Liver (tissue), 8 donors: ENCODE measurements at regions not wholly inside any gene's neighbourhood (a gene's known extent, or its start where the extent isn't known, plus 50 kb on each side); places are given as distances from the start of the nearest gene placed in this dataset.

ENCODE experiments used
- DNase-seq: peaks from one replicate; pipeline ENCODE4 v3.0.0-alpha.2; 2017; ENCODE audit warnings: low spot score
- H3K27ac ChIP-seq, 2 donors: one replicate each; pipeline ENCODE4 v1.7.0; 2013; ENCODE audit warnings: inconsistent platforms in 2 of 2, low read length in 2 of 2, control low read depth in 1 of 2, low read depth in 1 of 2, mild to moderate bottlenecking in 1 of 2
- H3K27me3 ChIP-seq, 4 donors: one replicate each; pipeline versions ENCODE4 v1.6.1 to v1.7.0; 2013; ENCODE audit warnings: low read length in 3 of 4, inconsistent platforms in 1 of 4, mild to moderate bottlenecking in 1 of 4, moderate library complexity in 1 of 4; ENCODE audit not compliant: control insufficient read depth in 4 of 4, insufficient read depth in 4 of 4
- H3K36me3 ChIP-seq, 4 donors: one replicate each; pipeline versions ENCODE4 v1.6.1 to v1.7.0; 2013; ENCODE audit warnings: low read length in 3 of 4, mild to moderate bottlenecking in 3 of 4, low read depth in 1 of 4, moderate library complexity in 1 of 4; ENCODE audit not compliant: control insufficient read depth in 4 of 4, insufficient read depth in 3 of 4
- H3K4me1 ChIP-seq, 4 donors: one replicate each; pipeline versions ENCODE4 v1.6.1 to v1.7.0; 2013; ENCODE audit warnings: low read length in 3 of 4, mild to moderate bottlenecking in 3 of 4, moderate library complexity in 1 of 4; ENCODE audit not compliant: control insufficient read depth in 4 of 4, insufficient read depth in 4 of 4
- H3K4me3 ChIP-seq, 3 donors: one replicate each; pipeline versions ENCODE4 v1.6.1 to v1.7.0; 2013; ENCODE audit warnings: low read length in 3 of 3, control low read depth in 1 of 3, low read depth in 1 of 3, mild to moderate bottlenecking in 1 of 3
- H3K9ac ChIP-seq, 2 donors: one replicate each; pipeline ENCODE4 v1.7.0; 2013; ENCODE audit warnings: low read length in 2 of 2, mild to moderate bottlenecking in 2 of 2, moderate library complexity in 2 of 2, control low read depth in 1 of 2, low read depth in 1 of 2
- H3K9me3 ChIP-seq, 4 donors: one replicate each; pipeline versions ENCODE4 v1.6.1 to v1.7.0; 2013; ENCODE audit warnings: low read length in 3 of 4; ENCODE audit not compliant: control insufficient read depth in 4 of 4
- ATF3 ChIP-seq: IDR thresholded peaks from 2 replicates; pipeline ENCODE4 v1.6.1; 2016; ENCODE audit warnings: antibody characterized with exemption
- CTCF ChIP-seq: fragments of 150-350 bp; IDR thresholded peaks from 2 replicates; pipeline ENCODE4 v1.5.1; 2017; ENCODE audit warnings: improper control_type of control experiment, low read depth, low read length; ENCODE audit not compliant: missing input control
- EGR1 ChIP-seq, 2 donors: IDR thresholded peaks; 2 replicates each; pipeline ENCODE4 v1.6.1; 2016 to 2018; ENCODE audit warnings: antibody characterized with exemption in 2 of 2, low read depth in 2 of 2
- FOXA1 ChIP-seq: IDR thresholded peaks from 2 replicates; pipeline ENCODE4 v1.6.1; 2016; ENCODE audit warnings: antibody characterized with exemption
- FOXA2 ChIP-seq: IDR thresholded peaks from 2 replicates; pipeline ENCODE4 v1.6.1; 2016; ENCODE audit warnings: antibody characterized with exemption
- GABPA ChIP-seq, 2 donors: IDR thresholded peaks in 1 of 2; conservative IDR thresholded peaks in 1 of 2; 2 replicates each; pipeline ENCODE4 v1.6.1; 2016; ENCODE audit warnings: antibody characterized with exemption in 2 of 2, mild to moderate bottlenecking in 1 of 2, moderate library complexity in 1 of 2
- HNF4A ChIP-seq, 2 donors: conservative IDR thresholded peaks; 2 replicates each; pipeline ENCODE4 v1.6.1; 2016; ENCODE audit warnings: antibody characterized with exemption in 2 of 2, mild to moderate bottlenecking in 2 of 2
- HNF4G ChIP-seq: IDR thresholded peaks from 2 replicates; pipeline ENCODE4 v1.6.1; 2016; ENCODE audit warnings: antibody characterized with exemption
- MAX ChIP-seq: IDR thresholded peaks from 2 replicates; pipeline ENCODE4 v1.6.1; 2016; ENCODE audit warnings: antibody characterized with exemption
- NR2F2 ChIP-seq: IDR thresholded peaks from 2 replicates; pipeline ENCODE4 v1.6.1; 2016; ENCODE audit warnings: antibody characterized with exemption
- RAD21 ChIP-seq, 2 donors: IDR thresholded peaks; 2 replicates each; pipeline ENCODE4 v1.6.1; 2016; ENCODE audit warnings: antibody characterized with exemption in 2 of 2, mild to moderate bottlenecking in 2 of 2
- REST ChIP-seq: IDR thresholded peaks from 2 replicates; pipeline ENCODE4 v1.6.1; 2016; ENCODE audit warnings: antibody characterized with exemption, mild to moderate bottlenecking
- RXRA ChIP-seq, 2 donors: IDR thresholded peaks; 2 replicates each; pipeline ENCODE4 v1.6.1; 2017 to 2018; ENCODE audit warnings: antibody characterized with exemption in 2 of 2, mild to moderate bottlenecking in 1 of 2
- SP1 ChIP-seq: IDR thresholded peaks from 2 replicates; pipeline ENCODE4 v1.6.1; 2018; ENCODE audit warnings: antibody characterized with exemption, mild to moderate bottlenecking
- TAF1 ChIP-seq: conservative IDR thresholded peaks from 2 replicates; pipeline ENCODE4 v1.6.1; 2016; ENCODE audit warnings: antibody characterized with exemption, mild to moderate bottlenecking
- YY1 ChIP-seq: IDR thresholded peaks from 2 replicates; pipeline ENCODE4 v1.6.1; 2016; ENCODE audit warnings: antibody characterized with exemption, mild to moderate bottlenecking
- ZBTB33 ChIP-seq: IDR thresholded peaks from 2 replicates; pipeline ENCODE4 v1.6.1; 2016; ENCODE audit warnings: antibody characterized with exemption
- WGBS: extraction: QIAGEN DNeasy Blood & Tissue Kit; methylation state at CpG from one replicate; pipeline ENCODE4 v1.1.7; 2013; 5-methylcytosine and 5-hydroxymethylcytosine counted together
- donor health status: healthy.
- donor health status: healthy.
- donor health status: healthy.
- donor health status: healthy.
- donor health status: healthy.

- TF ChIP-seq ATF3 (no peak), RXRA (IDR thresholded peaks at IDR 0.05) (no peak), GABPA (IDR thresholded peaks at IDR 0.05 in 1 of 2, conservative IDR thresholded peaks at IDR 0.05 in 1 of 2) (no peak), ZBTB33 (no peak), HNF4A (conservative IDR thresholded peaks at IDR 0.05) (no peak), NR2F2 (no peak), MAX (no peak), EGR1 (IDR thresholded peaks at IDR 0.05; ENCODE audit: low read depth in 2 of 2) (no peak), TAF1 (no peak), SP1 (no peak), REST (no peak), HNF4G (no peak), YY1 (no peak)
- DNase-seq: no peak
Observed at GRCh38 chr3:117348884-117349283, 639.3 kb downstream of the TUSC7 start.

GRCh38 chr3:117349566-117349965, 640.0 kb downstream of the TUSC7 start:
- WGBS: 96% methylated on average over 1 of the region's 1 CpG
- TF ChIP-seq ZBTB33: no peak
- TF ChIP-seq FOXA1: no peak
- no peak for TF ChIP-seq RXRA (IDR thresholded peaks at IDR 0.05)
- TF ChIP-seq SP1: no peak
- no peak for TF ChIP-seq MAX
- no peak for TF ChIP-seq CTCF
- no peak for TF ChIP-seq HNF4G
- TF ChIP-seq FOXA2: no peak
- TF ChIP-seq REST: no peak
- TF ChIP-seq GABPA (IDR thresholded peaks at IDR 0.05 in 1 of 2, conservative IDR thresholded peaks at IDR 0.05 in 1 of 2): no peak
- TF ChIP-seq EGR1 (IDR thresholded peaks at IDR 0.05; ENCODE audit: low read depth in 2 of 2): no peak
- no peak for TF ChIP-seq NR2F2
- no peak for TF ChIP-seq RAD21 (IDR thresholded peaks at IDR 0.05)
- TF ChIP-seq HNF4A (conservative IDR thresholded peaks at IDR 0.05): no peak
- TF ChIP-seq TAF1: no peak
- no peak for TF ChIP-seq YY1

More at GRCh38 chr3:117348884-117349283, 639.3 kb downstream of the TUSC7 start:
- H3K9me3 ChIP-seq: no peaks in the 10 kb centered on the region
- 81% methylated on average over 1 of the region's 1 CpG for whole genome bisulfite sequencing
- no peaks in the 10 kb centered on the region for H3K27me3 ChIP-seq
- H3K4me3 ChIP-seq: no peak overlapping the region
- no peak overlapping the region for H3K27ac ChIP-seq
- H3K9ac ChIP-seq: no peak overlapping the region
- no peaks in the 10 kb centered on the region for H3K36me3 ChIP-seq
- H3K4me1 ChIP-seq: no peaks in the 10 kb centered on the region

More at GRCh38 chr3:117349566-117349965, 640.0 kb downstream of the TUSC7 start:
- no peak overlapping the region for H3K4me3 ChIP-seq
- no peak overlapping the region for H3K27ac ChIP-seq
- H3K4me1 ChIP-seq: no peaks in the 10 kb centered on the region
- no peaks in the 10 kb centered on the region for H3K9me3 ChIP-seq
- no peak for DNase-seq
- H3K9ac ChIP-seq: no peak overlapping the region
- no peaks in the 10 kb centered on the region for H3K36me3 ChIP-seq
- H3K27me3 ChIP-seq: no peaks in the 10 kb centered on the region
